ENCODE measurements at regions not wholly inside any gene's neighbourhood (a gene's known extent, or its start where the extent isn't known, plus 50 kb on each side); places are given as distances from the start of the nearest gene placed in this dataset.
"Not testable (repeated sequence)": the region's sequence is repeated elsewhere in the genome, so short reads cannot be mapped to it uniquely, and the experiment has no call there.

- DNase-seq: no peak
Observed at GRCh38 chr13:19362946-19363510, 181.4 kb upstream of the TUBA3C start.

- not testable (repeated sequence) for DNase-seq
Observed at GRCh38 chr13:19359697-19360096, 178.1 kb upstream of the TUBA3C start.

- DNase-seq: no peak
Observed at GRCh38 chr13:19345916-19346422, 164.3 kb upstream of the TUBA3C start.

DNA sequence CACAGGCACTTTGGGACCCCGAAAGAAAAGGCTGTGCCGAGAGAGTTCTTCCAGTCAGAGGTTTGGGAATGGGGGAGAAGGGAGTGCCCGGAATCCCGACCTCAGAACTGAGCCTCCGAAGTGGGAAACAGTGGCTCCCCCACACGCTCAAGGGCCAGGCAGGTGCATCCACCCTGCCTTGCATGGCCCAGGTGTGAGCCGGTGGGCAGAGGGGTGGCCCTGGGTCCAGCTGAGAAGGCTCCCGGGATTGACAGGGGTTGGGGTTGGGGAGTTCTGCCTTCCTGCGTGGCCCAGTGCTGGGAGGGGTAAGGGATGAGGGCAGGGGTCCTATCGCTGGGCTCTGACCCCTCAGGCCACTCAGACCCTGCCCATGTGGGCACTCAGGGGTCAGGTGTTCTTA, 163.5 kb upstream of the TUBA3C start:
- DNase-seq: no peak

DNA sequence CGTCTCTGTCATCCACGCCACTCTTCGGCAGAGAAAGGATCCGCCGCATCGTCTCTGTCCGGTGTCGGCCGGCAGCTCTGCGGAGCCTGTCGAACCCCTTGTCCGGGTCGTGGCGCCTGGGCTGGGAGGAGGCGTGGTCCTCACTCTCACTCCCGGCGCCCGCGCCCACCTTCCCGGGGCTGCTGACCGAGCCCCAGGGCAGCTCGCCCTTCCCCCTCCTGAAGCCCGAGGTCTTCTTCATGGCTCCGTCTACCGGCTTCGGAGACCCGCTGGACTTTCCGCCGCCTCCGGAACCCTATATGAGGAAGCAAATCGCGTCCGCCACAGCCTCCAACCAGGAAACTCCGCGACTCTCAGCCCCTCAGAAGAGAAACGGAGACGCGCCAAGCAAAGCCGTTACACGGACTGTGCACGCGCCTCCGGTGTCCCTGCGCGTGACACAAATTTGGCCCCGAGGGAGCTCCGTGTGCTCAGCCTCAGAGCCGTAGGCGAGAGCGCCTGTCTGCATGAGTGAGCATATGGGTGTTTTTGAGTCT, 163.0 kb upstream of the TUBA3C start:
- peak in 2 of 58 donors; percentile 2 to 14 for DNase-seq

- DNase-seq: no peak
Observed at GRCh38 chr13:19332378-19332777, 150.8 kb upstream of the TUBA3C start.

DNA sequence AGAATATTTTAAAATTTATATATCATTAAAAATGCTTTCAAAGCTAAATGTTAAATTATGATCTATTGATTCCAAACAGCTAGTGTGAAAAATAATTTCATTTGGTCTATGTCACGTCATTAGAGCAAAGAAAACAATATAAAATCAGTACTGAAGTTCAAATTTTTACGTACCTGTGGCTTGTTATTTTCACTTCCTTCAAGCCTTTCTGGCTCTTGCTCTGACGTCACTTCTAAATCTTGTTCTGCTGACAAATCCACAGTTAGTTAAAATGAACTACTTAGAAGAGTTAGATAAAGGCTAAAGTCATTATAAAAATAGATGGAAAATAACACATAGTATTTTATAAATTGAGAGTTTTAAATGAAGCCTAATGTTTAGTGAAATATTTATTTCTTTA, 147.7 kb upstream of the TUBA3C start:
- DNase-seq: no peak

DNA sequence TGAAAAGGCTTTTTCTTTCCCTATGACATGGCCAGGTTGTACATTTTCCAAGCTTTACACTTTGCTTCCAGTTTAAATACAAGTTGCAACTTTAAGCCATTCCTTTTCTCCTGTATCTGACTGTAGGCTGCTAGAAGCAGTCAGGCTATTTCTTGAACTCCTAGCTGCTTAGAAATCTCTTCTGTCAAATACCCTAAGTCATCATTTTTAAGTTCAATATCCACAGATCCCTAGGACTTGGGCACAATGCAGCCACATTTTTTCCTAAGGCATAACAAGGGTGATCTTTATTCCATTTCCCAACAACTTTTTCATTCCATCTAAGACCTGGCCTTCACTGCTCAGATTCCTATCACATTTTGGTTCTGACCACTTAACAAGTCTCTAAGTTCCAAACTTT, 142.7 kb upstream of the TUBA3C start:
- no peak for DNase-seq

DNA sequence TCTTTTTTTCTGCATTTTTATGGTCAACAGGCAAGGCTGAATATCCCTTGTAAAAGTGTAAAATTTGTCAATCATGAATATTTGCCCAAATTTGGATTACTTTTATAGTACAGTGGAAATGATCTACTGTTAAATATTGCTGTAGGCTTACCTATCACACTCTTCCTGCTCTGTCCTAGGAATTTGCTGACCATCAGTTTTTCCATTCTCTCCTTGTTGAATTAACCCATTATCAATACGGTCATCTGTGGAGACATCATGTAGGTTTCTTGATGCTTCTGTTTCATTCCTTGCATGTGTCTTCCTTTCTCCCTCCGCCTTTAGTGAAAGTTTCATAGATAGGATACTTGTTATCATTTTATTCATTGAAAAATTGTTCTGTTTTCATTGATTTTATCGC, 139.6 kb upstream of the TUBA3C start:
- no peak for DNase-seq

- no peak for DNase-seq
Observed at GRCh38 chr13:19305434-19305833, 123.8 kb upstream of the TUBA3C start.

- no peak for DNase-seq
Observed at GRCh38 chr13:19289180-19289579, 107.6 kb upstream of the TUBA3C start.

DNA sequence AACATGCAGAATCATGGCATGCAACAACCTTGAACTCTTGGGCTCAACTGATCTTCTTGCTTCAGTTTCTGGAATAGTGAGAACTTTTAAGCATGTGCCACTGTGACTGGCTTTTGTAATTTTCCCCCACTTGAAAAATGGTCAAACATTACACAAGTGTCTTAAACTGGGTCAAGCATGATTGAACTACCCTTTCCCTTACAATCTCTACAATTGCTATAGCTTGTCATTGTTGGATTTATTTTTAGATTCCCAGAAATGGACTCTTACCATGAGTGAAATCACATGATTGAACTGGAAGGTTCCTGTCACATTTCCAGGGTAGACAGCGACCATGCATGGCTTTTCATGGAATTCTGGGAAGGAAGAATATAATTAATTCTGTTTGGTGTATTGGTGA, 102.2 kb upstream of the TUBA3C start:
- no peak for DNase-seq

GRCh38 chr13:19268331-19268730, 86.7 kb upstream of the TUBA3C start:
- DNase-seq: no peak

- no peak for DNase-seq
Observed at GRCh38 chr13:19267746-19268145, 86.1 kb upstream of the TUBA3C start.

GRCh38 chr13:19266979-19267378, 85.4 kb upstream of the TUBA3C start:
- DNase-seq: no peak

DNA sequence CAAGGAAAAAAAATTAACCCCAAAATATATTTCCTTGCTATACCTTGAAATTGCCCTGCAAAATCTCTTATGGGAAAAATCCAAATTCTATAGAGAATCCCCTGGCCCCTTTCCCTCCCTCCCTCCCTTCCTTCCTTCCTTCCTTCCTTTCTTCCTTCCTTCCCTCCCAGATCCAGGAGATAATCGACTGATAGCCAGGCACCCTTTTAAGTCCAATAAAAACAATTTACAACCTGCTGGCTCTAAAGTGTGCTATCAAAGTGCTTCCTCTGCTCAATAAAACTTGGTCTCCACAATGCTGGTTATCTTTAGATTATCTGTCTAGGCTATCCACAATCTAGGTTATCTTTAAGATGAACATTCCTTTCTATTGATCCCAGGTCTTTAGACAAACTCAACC, 83.1 kb upstream of the TUBA3C start:
- no peak for DNase-seq

GRCh38 chr13:19252381-19252780, 70.8 kb upstream of the TUBA3C start:
- no peak for DNase-seq

- no peak for DNase-seq
Observed at GRCh38 chr13:19239114-19239860, 57.7 kb upstream of the TUBA3C start.
